GM13977 (cell line): ENCODE measurements at regions not wholly inside any gene's neighbourhood (a gene's known extent, or its start where the extent isn't known, plus 50 kb on each side); places are given as distances from the start of the nearest gene placed in this dataset.

Experiments
- DNase-seq: peaks from one replicate; pipeline ENCODE4 v3.0.0; 2012; ENCODE audit warnings: low spot score
- in situ Hi-C: fragments of 300-500 bp; cut with MboI; formaldehyde crosslinking; loops from one replicate; pipeline ENCODE4 v1.12.0; 2022; ENCODE audit warnings: low sequenced_read_pairs, low pct_unique_long_range_greater_than_20kb, mixed read lengths, inconsistent platforms; ENCODE audit not compliant: unreplicated experiment
- TF ChIP-seq, protein P1 (sequence below): IDR thresholded peaks from 2 replicates; pipeline ENCODE4 v1.5.1; 2012; ENCODE audit warnings: mild to moderate bottlenecking, control low read depth; ENCODE audit not compliant: insufficient read depth; ENCODE audit errors: extremely low read depth, missing control alignments

DNA sequence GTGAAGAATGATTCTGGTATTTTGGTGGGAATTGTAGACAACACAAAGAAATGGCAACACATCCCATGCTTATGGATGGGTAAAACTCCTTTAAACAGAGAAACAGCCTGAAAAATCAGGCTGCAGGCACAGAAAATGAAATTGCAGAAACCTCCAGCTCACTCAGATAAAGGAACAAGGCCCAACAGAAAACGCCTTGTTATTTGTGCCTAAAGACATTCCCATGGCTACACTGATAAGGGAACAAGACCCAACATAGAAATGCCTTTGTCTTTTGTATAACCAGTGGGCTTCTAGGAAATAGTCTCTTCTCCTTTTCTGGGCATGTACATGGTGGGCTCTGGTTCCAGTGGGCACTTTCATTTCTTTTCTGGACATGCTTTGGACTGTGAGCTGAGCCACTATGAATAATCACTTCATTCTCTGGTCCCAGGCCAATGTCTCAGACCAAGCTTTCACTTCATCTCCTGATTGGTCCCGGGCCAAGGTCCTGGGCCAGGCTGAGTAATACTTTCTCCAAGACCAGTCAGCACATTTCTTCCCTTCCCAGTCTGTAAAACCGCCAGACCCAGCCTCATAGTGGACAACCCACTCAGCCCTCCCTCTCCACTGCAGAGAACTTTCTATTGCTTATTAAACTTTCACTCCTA is 160.5 kb downstream of the TBX22 start:
- TF ChIP-seq, protein P1, sequence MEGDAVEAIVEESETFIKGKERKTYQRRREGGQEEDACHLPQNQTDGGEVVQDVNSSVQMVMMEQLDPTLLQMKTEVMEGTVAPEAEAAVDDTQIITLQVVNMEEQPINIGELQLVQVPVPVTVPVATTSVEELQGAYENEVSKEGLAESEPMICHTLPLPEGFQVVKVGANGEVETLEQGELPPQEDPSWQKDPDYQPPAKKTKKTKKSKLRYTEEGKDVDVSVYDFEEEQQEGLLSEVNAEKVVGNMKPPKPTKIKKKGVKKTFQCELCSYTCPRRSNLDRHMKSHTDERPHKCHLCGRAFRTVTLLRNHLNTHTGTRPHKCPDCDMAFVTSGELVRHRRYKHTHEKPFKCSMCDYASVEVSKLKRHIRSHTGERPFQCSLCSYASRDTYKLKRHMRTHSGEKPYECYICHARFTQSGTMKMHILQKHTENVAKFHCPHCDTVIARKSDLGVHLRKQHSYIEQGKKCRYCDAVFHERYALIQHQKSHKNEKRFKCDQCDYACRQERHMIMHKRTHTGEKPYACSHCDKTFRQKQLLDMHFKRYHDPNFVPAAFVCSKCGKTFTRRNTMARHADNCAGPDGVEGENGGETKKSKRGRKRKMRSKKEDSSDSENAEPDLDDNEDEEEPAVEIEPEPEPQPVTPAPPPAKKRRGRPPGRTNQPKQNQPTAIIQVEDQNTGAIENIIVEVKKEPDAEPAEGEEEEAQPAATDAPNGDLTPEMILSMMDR, result no peak
- DNase-seq, result no peak
- in situ Hi-C loops, result no loop called here

DNA sequence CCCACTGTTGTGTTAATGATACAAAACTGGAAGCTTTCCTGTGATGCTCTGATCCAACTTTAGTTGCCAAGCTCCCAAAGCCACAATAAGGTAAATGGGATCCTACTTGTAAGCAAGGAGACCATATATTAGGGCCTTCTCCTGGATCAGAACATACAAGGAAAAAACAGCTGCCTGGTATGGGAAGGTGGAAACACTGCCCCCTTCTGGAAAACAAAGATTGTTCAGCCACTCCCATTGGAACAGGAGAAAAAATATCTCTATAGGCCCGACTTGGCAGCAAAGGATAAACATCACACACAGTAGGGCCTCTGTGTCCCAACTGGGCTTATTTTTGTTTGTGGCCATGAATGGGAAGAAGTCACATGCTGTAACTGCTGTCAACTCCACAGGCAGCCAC is 166.5 kb downstream of the TBX22 start:
- in situ Hi-C loops, result no loop called here
- TF ChIP-seq, protein P1, result peak; percentile 34
- no peak for DNase-seq

DNA sequence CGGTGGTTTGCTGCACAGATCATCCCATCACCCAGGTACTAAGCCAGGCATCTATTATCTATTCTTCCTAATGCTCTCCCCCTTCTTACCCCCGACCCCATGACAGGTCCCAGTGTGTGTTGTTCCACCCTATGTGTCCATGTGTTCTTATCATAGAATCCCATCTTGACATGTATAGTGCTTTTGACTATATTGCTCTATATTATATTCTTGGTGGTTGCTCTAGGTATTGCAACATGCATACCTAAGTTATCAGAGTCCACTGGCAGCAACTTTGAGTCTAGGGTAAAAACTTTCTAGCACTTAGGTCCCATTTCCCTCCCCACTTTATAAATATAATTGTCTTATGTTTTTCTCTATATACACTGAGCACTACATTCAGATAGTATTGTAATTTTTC is 170.3 kb downstream of the TBX22 start:
- in situ Hi-C loops, result no loop called here
- no peak for DNase-seq
- TF ChIP-seq, protein P1, result no peak

DNA sequence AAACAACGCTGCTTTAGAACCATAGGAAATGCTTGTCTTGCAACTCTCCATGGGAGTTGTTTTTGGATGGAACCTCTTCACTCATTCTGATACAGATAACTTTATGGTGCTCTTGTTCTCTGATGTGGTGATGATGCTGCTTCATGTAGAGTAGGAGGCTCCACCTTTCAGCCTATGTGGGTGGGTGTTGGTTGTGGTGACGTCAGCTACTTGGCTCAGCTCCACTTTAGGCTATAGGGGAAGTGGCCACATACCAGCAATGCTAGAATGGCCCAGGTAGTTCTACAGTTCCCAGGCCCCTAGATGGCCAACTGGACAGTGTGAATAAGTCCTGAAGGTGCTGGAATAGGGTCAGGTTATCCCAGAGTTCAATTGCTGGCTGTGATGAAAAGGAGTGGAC is 192.1 kb downstream of the TBX22 start:
- TF ChIP-seq, protein P1, result no peak
- in situ Hi-C loops, result no loop called here

DNA sequence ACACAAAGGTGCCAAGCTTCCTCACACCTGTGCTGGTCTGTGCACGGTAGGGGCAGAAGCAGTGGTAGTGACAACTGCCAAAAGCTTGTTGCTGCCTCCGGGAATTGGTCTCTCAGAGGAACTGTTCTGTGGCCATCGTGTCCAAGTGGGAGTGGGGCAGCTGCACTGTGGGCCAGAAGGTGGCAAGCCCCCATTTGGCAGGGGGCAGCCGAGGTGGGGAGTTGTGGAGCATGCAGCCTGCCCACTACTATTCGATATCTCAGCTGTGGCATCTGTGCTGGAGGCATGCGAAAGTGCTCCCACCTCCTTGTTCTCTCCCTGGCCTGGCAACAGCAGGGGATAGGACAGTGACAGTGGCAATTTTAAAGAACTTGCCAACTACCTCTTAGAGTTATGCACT is 192.8 kb downstream of the TBX22 start:
- in situ Hi-C loops, result no loop called here
- TF ChIP-seq, protein P1, result no peak
- no peak for DNase-seq

More for the DNA sequence above, 192.1 kb downstream of the TBX22 start:
- no peak for DNase-seq

DNA sequence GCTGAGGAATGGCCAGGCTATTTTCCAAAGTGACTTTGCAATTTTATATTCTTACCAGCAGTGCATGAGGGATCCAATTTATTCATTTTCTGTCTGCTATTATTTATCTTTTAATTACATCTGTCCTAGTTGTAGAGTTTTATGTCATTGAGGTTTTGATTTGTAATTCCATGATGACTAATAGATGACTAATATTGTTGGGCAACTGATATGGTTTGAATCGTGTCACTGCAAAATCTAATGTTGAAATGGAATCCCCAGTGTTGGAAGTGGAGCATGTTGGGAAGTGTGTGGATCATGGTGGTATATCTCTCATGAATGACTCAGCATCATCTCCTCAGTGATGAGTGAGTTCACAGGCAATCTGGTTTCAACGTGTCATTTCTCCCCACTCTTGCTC is 201.5 kb downstream of the TBX22 start:
- in situ Hi-C loops, result no loop called here

More for the DNA sequence above, 201.5 kb downstream of the TBX22 start:
- TF ChIP-seq, protein P1, result no peak
- DNase-seq, result no peak
